GM12891 (cell line): ENCODE measurements at regions not wholly inside any gene's neighbourhood (a gene's known extent, or its start where the extent isn't known, plus 50 kb on each side); places are given as distances from the start of the nearest gene placed in this dataset.

Source experiments
- PAX5 ChIP-seq: IDR thresholded peaks from 2 replicates; pipeline ENCODE4 v1.6.1; 2011; ENCODE audit warnings: low read length, moderate library complexity, mild to moderate bottlenecking; ENCODE audit not compliant: insufficient read depth, severe bottlenecking
- SPI1 ChIP-seq: IDR thresholded peaks from 2 replicates; pipeline ENCODE4 v1.6.1; 2011; ENCODE audit warnings: low read depth, low read length, control low read depth

DNA sequence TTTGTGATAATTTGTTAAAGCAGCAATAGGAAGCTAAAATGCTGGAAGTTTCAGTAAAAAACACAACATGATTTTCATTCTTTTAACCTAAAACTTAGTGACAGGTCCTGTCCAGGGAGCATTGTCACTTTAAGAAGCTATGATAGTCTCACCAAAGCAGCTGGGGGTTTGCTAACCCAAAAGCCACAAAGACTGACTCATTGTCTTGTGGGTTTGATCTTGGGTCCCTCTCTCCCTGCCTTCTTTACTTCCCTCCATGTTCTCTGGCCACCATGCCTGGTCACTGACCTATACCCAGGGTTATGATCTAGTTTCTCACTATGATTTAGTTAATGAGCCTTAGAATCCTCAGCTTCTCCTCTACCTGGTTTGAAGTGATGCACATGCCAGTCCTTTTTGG is 213.5 kb upstream of the PTGFR start:
- TF ChIP-seq SPI1 (no peak), PAX5 (no peak)
